ENCODE measurements at regions not wholly inside any gene's neighbourhood (a gene's known extent, or its start where the extent isn't known, plus 50 kb on each side); places are given as distances from the start of the nearest gene placed in this dataset.
"Not testable (repeated sequence)": the region's sequence is repeated elsewhere in the genome, so short reads cannot be mapped to it uniquely, and the experiment has no call there.

DNA sequence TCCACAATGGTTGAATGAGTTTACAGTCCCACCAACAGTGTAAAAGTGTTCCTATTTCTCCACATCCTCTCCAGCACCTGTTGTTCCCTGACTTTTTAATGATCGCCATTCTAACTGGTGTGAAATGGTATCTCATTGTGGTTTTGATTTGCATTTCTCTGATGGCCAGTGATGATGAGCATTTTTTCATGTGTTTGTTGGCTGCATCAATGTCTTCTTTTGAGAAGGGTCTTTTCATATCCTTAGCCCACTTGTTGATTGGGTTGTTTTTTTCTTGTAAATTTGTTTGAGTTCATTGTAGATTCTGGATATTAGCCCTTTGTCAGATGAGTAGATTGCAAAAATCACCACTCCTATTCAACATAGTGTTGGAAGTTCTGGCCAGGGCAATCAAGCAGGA, 287.6 kb upstream of the RASGRP1 start:
- not testable (repeated sequence) for TF ChIP-seq EZH2 (IDR thresholded peaks at IDR 0.05; ENCODE audit: insufficient read depth, poor library complexity, severe bottlenecking); EZH2phosphoT487 (IDR thresholded peaks at IDR 0.05; ENCODE audit: insufficient read depth, low read depth)
